RKO (cell line): ENCODE measurements at regions not wholly inside any gene's neighbourhood (a gene's known extent, or its start where the extent isn't known, plus 50 kb on each side); places are given as distances from the start of the nearest gene placed in this dataset.

Source experiments
- DNase-seq: peaks from one replicate; pipeline ENCODE4 v3.0.0-alpha.2; 2016; ENCODE audit warnings: low spot score

- no peak for DNase-seq
These were observed 64.0 kb upstream of the NR2F2 start for GRCh38 chr15:96266456-96266855.

GRCh38 chr15:96267463-96267862, 63.0 kb upstream of the NR2F2 start:
- no peak for DNase-seq

GRCh38 chr15:96268442-96269204, 61.9 kb upstream of the NR2F2 start:
- no peak for DNase-seq

GRCh38 chr15:96270581-96271172, 59.8 kb upstream of the NR2F2 start:
- no peak for DNase-seq

GRCh38 chr15:96272427-96272826, 58.1 kb upstream of the NR2F2 start:
- DNase-seq = no peak

- peak; percentile 76 for DNase-seq
These were observed 57.0 kb upstream of the NR2F2 start for GRCh38 chr15:96273317-96274086.

GRCh38 chr15:96274087-96274440, 56.4 kb upstream of the NR2F2 start:
- DNase-seq = no peak

- no peak for DNase-seq
These were observed 55.8 kb upstream of the NR2F2 start for GRCh38 chr15:96274698-96275097.

- DNase-seq = no peak
These were observed 53.9 kb upstream of the NR2F2 start for GRCh38 chr15:96276438-96277210.
